ENCODE measurements at regions not wholly inside any gene's neighbourhood (a gene's known extent, or its start where the extent isn't known, plus 50 kb on each side); places are given as distances from the start of the nearest gene placed in this dataset.

DNA sequence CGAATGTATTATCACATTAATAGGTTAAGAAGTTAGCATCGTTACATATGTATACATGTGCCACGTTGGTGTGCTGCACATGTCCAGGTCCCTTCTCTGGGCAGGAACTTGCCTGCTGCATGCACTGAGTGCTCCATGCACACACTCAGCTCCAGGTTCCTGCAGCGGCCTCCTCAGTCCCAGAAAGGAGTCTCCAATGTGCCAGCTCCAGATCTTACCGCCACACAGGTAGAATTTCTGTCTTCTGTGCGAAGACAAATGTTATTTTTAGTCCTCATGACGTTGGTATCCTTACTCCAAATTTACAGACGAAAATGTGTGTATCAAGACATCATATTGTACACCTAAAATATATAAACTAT lies 127.1 kb downstream of the GALR1 start:
- H3K4me1 ChIP-seq = no peaks in the 10 kb centered on the region
- H3K4me3 ChIP-seq = no peak overlapping the region
- intact Hi-C loops (cut with DNase I; ENCODE audit: low total_unique reads) = no loop called here
- no peaks in the 10 kb centered on the region for H3K9me3 ChIP-seq
- no peaks in the 10 kb centered on the region for H3K36me3 ChIP-seq
- TF ChIP-seq, protein P1, sequence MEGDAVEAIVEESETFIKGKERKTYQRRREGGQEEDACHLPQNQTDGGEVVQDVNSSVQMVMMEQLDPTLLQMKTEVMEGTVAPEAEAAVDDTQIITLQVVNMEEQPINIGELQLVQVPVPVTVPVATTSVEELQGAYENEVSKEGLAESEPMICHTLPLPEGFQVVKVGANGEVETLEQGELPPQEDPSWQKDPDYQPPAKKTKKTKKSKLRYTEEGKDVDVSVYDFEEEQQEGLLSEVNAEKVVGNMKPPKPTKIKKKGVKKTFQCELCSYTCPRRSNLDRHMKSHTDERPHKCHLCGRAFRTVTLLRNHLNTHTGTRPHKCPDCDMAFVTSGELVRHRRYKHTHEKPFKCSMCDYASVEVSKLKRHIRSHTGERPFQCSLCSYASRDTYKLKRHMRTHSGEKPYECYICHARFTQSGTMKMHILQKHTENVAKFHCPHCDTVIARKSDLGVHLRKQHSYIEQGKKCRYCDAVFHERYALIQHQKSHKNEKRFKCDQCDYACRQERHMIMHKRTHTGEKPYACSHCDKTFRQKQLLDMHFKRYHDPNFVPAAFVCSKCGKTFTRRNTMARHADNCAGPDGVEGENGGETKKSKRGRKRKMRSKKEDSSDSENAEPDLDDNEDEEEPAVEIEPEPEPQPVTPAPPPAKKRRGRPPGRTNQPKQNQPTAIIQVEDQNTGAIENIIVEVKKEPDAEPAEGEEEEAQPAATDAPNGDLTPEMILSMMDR (IDR thresholded peaks at IDR 0.05) = no peak
- peaks cover 0 to 3% of the 10 kb centered on the region in 2 donors for H3K27me3 ChIP-seq
- H3K27ac ChIP-seq = no peak overlapping the region
- DNase-seq = no peak

DNA sequence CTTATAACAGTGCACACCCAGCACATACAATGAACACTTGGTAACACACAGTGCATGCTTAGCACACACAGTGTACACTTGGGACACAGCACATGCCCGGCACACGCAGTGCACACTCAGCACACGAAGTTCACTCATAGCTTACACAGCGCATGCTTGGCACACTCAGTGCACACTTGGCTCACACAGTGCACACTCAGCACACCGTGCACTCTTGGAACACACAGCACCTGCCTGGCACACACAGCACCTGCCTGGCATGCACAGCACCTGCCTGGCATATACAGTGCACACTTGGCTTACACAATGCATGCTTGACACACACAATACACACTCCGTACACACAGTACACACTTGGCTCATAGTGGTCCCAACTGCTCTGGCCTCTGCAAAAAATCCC lies 128.2 kb downstream of the GALR1 start:
- no peak for DNase-seq
- Histone ChIP-seq H3K27ac (no peak overlapping the region), H3K9me3 (no peaks in the 10 kb centered on the region), H3K4me3 (no peak overlapping the region), H3K27me3 (peaks cover 0 to 3% of the 10 kb centered on the region in 2 donors), H3K36me3 (no peaks in the 10 kb centered on the region), H3K4me1 (no peaks in the 10 kb centered on the region)
- TF ChIP-seq, protein P1 (IDR thresholded peaks at IDR 0.05) = no peak
- intact Hi-C loops (cut with DNase I; ENCODE audit: low total_unique reads) = no loop called here

DNA sequence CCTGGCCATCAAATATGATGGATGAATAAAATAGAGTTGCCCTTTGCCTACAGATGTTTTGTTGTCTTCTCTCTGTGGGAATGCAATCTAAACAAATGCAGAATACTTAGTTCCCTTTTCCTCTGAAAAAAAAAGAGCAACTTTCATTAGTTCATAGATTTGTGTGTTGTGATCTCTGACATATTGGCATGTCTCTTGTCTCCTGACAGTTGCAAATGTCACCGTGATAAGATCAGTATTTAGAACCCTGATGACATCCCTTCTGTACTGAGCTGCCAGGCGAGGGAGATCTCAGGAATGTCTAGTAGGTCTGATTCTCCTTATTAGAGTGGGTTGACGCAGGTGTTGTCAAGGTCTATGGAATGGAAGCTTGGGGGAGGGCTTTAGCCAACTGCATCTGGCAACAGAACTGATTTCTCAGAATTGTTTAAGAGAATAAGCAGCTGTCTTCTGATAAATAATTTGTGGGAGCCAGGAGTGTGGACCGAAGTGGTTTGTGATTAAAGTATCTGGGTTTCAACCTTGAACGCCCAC lies 130.4 kb downstream of the GALR1 start:
- H3K9me3 ChIP-seq = no peaks in the 10 kb centered on the region
- DNase-seq = no peak
- peaks cover 0 to 3% of the 10 kb centered on the region in 2 donors for H3K27me3 ChIP-seq
- no peak overlapping the region for H3K27ac ChIP-seq
- intact Hi-C loops (cut with DNase I; ENCODE audit: low total_unique reads) = no loop called here
- TF ChIP-seq, protein P1 (IDR thresholded peaks at IDR 0.05) = no peak
- H3K36me3 ChIP-seq = no peaks in the 10 kb centered on the region
- H3K4me1 ChIP-seq = no peaks in the 10 kb centered on the region
- H3K4me3 ChIP-seq = no peak overlapping the region

DNA sequence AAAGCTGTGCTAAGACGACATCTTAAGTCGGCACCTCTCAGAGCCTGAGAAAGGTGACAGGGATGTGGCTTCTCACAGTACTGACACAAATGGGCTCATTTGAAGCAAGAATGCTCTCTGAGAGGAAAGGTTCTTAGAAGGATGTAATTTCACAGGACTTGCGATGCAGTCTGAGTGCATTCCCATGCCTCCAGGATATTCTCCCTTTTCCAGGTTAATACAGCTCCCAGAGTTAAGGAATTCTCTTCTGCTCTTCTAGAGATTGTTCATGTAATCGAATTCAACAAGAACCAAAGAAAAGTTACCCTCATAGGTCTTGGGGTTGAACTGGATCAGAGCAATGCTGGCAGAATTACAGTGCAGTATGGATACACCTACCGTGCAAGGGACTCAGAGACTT lies 131.0 kb downstream of the GALR1 start:
- no peak for DNase-seq
- Histone ChIP-seq H3K9me3 (no peaks in the 10 kb centered on the region), H3K4me1 (no peaks in the 10 kb centered on the region), H3K27ac (no peak overlapping the region), H3K36me3 (no peaks in the 10 kb centered on the region), H3K27me3 (peaks cover 0 to 3% of the 10 kb centered on the region in 2 donors), H3K4me3 (no peak overlapping the region)
- TF ChIP-seq, protein P1 (IDR thresholded peaks at IDR 0.05) = no peak
- intact Hi-C loops (cut with DNase I; ENCODE audit: low total_unique reads) = no loop called here

DNA sequence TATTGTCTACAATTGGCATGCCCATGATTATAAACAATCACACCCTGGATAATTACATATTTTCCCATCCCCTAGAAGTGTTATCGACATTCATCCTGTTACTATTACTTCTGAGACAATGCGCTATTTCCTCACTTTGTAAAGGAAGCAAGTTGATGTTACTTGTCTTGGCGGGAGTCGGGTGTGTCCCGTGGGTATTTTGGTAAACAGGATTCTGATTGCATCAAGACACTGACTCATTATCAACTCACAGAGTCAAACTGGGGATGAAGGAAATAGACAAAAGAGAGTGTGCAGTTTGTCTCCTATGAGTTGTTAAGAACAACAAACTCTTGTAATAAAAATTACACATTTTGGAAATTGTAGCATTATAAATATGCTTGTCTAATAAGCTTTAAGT lies 142.7 kb downstream of the GALR1 start:
- intact Hi-C loops (cut with DNase I; ENCODE audit: low total_unique reads) = no loop called here
- Histone ChIP-seq H3K27me3 (no peaks in the 10 kb centered on the region), H3K9me3 (no peaks in the 10 kb centered on the region), H3K4me1 (no peaks in the 10 kb centered on the region), H3K36me3 (no peaks in the 10 kb centered on the region), H3K4me3 (no peak overlapping the region), H3K27ac (no peak overlapping the region)
- no peak for DNase-seq
- TF ChIP-seq, protein P1 (IDR thresholded peaks at IDR 0.05) = no peak

DNA sequence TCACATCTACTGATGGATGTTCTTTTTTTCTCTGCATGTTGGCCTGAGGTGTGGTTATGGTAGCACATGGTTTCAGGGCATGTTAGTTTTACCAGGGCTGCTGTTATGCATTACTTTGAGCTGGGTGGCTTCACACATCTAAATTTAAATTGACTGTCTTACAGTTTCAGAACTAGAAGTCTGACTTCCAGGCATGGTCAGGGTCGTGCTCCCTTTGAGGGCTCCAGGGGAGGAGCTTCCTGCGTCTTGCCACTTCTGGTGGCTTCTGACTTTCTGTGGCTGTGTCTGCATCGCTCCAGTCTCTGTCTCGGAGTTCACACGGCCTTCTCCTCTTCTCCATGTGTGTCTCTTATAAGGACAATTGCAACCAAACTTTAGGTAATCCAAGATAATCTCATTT lies 143.9 kb downstream of the GALR1 start:
- Histone ChIP-seq H3K36me3 (no peaks in the 10 kb centered on the region), H3K27ac (no peak overlapping the region), H3K27me3 (no peaks in the 10 kb centered on the region), H3K4me3 (no peak overlapping the region), H3K9me3 (no peaks in the 10 kb centered on the region), H3K4me1 (no peaks in the 10 kb centered on the region)
- TF ChIP-seq, protein P1 (IDR thresholded peaks at IDR 0.05) = no peak
- DNase-seq = no peak
- intact Hi-C loops (cut with DNase I; ENCODE audit: low total_unique reads) = no loop called here
